Upper lobe of left lung (tissue), 6 donors: ENCODE measurements at regions not wholly inside any gene's neighbourhood (a gene's known extent, or its start where the extent isn't known, plus 50 kb on each side); places are given as distances from the start of the nearest gene placed in this dataset.

Source experiments
- ATAC-seq, 2 donors: fragments of 200-7000 bp; cut with Tn5 transposase; one replicate each; pipeline ENCODE4 v1.9.1; 2022; ENCODE audit warnings: mild to moderate bottlenecking in 2 of 2, moderate library complexity in 2 of 2; ENCODE audit not compliant: low FRiP score in 2 of 2
- DNase-seq, 2 donors: peaks; one replicate each; pipeline ENCODE4 v3.0.0-alpha.2; 2019 to 2020
- H3K27ac ChIP-seq, 4 donors: fragments of 200-600 bp; sonication (generic); one replicate each; pipeline ENCODE4 v1.5.1; 2016 to 2019
- H3K27me3 ChIP-seq, 4 donors: fragments of 200-600 bp; sonication (generic); one replicate each; pipeline ENCODE4 v1.5.1; 2017 to 2019
- H3K36me3 ChIP-seq, 4 donors: fragments of 200-600 bp; sonication (generic); one replicate each; pipeline ENCODE4 v1.5.1; 2016 to 2019
- H3K4me1 ChIP-seq, 4 donors: fragments of 200-600 bp; sonication (generic); one replicate each; pipeline ENCODE4 v1.5.1; 2018 to 2019
- H3K4me3 ChIP-seq, 4 donors: fragments of 200-600 bp; sonication (generic); one replicate each; pipeline ENCODE4 v1.5.1; 2017 to 2019; ENCODE audit warnings: mild to moderate bottlenecking in 2 of 4, moderate library complexity in 1 of 4
- H3K9me3 ChIP-seq, 4 donors: fragments of 200-600 bp; sonication (generic); one replicate each; pipeline ENCODE4 v1.5.1; 2018 to 2019
- EP300 ChIP-seq, 4 donors: sonication (generic); formaldehyde crosslinking; IDR thresholded peaks; one replicate each; pipeline ENCODE4 v1.5.1; 2017; ENCODE audit warnings: antibody characterized with exemption in 4 of 4, control low read depth in 2 of 4
- POLR2A ChIP-seq, 4 donors: fragments of 450-650 bp; IDR thresholded peaks; one replicate each; pipeline ENCODE4 v1.5.1; 2016 to 2017; ENCODE audit warnings: antibody characterized with exemption in 4 of 4, mild to moderate bottlenecking in 2 of 4
- POLR2AphosphoS5 ChIP-seq, 2 donors: sonication (generic); formaldehyde crosslinking; IDR thresholded peaks; one replicate each; pipeline ENCODE4 v1.5.1; 2017; ENCODE audit warnings: antibody characterized with exemption in 2 of 2
- WGBS, 2 donors: methylation state at CpG; one replicate each; pipeline ENCODE4 v1.1.5; 2017 to 2018; 5-methylcytosine and 5-hydroxymethylcytosine counted together
- TF ChIP-seq, protein P1 (sequence below), 6 experiments: fragments of 450-650 bp in 4 of 6; fragments of 200-600 bp in 2 of 6; sonication (generic) in 2 of 6; IDR thresholded peaks; one replicate each; pipeline ENCODE4 v1.5.1; 2016 to 2019; ENCODE audit warnings: antibody characterized with exemption in 6 of 6
- donor health status: DM: no; HTN: no; CAD: no; lungs with moderate emphysema.
- donor health status: DM: no; HTN: yes; CAD: no; lungs with severe emphysema.

DNA sequence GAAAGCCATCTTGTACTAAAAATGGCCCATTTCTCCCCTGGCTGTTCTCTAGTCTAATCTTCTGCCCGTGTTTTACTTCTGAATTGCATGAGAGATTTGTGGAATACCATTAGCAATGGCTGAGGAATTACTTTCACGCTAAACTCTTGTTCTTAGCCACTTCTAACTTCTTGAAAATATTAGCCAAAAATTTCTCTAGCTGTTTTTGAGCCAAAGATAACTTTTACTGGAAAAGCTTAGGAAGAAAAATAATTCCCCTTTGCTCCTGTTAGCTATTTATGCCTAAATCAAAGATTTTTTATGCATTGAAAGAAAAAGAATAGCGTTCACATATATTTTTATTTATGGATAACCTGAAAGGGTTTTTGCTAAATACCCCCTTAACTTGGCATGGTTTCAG is 287.8 kb downstream of the MTRR start:
- no peaks in the 10 kb centered on the region for H3K9me3 ChIP-seq
- H3K4me3 ChIP-seq = no peak overlapping the region
- DNase-seq (no peak), ATAC-seq (no peak)
- H3K4me1 ChIP-seq = no peaks in the 10 kb centered on the region
- no peak overlapping the region for H3K27ac ChIP-seq
- TF ChIP-seq POLR2AphosphoS5 (IDR thresholded peaks at IDR 0.05) (no peak), EP300 (IDR thresholded peaks at IDR 0.05) (no peak), POLR2A (IDR thresholded peaks at IDR 0.05) (no peak)
- TF ChIP-seq, protein P1, sequence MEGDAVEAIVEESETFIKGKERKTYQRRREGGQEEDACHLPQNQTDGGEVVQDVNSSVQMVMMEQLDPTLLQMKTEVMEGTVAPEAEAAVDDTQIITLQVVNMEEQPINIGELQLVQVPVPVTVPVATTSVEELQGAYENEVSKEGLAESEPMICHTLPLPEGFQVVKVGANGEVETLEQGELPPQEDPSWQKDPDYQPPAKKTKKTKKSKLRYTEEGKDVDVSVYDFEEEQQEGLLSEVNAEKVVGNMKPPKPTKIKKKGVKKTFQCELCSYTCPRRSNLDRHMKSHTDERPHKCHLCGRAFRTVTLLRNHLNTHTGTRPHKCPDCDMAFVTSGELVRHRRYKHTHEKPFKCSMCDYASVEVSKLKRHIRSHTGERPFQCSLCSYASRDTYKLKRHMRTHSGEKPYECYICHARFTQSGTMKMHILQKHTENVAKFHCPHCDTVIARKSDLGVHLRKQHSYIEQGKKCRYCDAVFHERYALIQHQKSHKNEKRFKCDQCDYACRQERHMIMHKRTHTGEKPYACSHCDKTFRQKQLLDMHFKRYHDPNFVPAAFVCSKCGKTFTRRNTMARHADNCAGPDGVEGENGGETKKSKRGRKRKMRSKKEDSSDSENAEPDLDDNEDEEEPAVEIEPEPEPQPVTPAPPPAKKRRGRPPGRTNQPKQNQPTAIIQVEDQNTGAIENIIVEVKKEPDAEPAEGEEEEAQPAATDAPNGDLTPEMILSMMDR (IDR thresholded peaks at IDR 0.05) = no peak
- H3K27me3 ChIP-seq = no peaks in the 10 kb centered on the region
- 65 to 81% methylated on average over 3 of the region's 3 CpGs for WGBS, 2 donors
- H3K36me3 ChIP-seq = no peaks in the 10 kb centered on the region

DNA sequence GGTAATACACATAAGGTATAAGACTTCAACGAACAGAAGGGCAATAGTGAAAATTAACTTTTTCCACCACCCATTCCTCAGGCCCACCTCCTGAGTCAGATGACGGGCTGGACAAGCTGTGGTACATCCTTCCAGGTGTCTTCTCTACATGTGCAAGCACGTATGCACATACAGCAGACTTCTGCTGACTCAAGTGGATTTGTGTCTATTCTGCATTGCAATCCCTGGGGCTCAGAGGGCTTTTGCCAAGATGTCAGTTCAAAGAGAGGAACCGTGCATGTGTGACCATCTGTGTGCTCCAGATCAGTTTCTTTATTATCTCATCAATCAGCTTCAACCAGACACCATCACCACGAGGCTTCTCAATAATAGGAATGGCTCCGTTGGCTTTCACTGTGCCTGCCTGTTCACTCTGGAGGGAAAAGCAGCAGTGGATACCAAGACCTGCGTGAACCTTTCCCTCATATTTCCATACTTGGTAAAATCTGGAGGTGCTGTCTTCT is 288.4 kb downstream of the MTRR start:
- TF ChIP-seq POLR2AphosphoS5 (IDR thresholded peaks at IDR 0.05) (no peak), POLR2A (IDR thresholded peaks at IDR 0.05) (no peak), EP300 (IDR thresholded peaks at IDR 0.05) (no peak)
- TF ChIP-seq, protein P1 (IDR thresholded peaks at IDR 0.05) = no peak
- WGBS, 2 donors = 64 to 70% methylated on average over 7 of the region's 7 CpGs
- no peaks in the 10 kb centered on the region for H3K9me3 ChIP-seq
- ATAC-seq (no peak), DNase-seq (no peak)
- H3K4me1 ChIP-seq = no peaks in the 10 kb centered on the region
- no peak overlapping the region for H3K4me3 ChIP-seq
- no peak overlapping the region for H3K27ac ChIP-seq
- H3K27me3 ChIP-seq = no peaks in the 10 kb centered on the region
- H3K36me3 ChIP-seq = no peaks in the 10 kb centered on the region

DNA sequence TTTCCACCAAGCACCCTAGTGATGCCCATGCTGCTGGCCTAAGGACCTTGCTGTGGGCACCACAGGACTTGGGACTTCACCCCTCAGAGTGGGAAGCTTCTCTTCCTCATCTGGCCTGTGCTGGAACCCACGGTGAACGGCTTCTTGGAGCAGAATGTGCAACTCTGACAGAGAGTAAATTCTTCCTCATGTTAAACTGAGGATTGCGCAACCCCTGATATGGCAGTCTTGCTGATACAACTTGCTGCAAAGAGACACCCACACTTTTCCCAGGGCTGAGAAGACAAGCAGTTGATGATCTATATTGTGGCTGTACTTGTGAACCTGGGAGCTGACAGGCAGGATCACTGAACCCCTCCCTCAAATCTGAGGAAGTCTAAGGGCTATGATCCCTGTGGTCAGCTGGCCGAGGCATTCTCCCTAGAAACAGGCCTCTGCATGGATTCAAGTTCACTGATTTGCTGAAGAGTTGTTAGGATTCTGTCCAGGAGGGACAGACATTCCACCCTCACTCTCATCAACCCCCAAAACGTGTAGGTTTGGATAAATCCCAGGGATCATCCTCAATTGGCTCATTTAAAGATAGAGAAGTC is 307.2 kb downstream of the MTRR start:
- no peaks in the 10 kb centered on the region for H3K36me3 ChIP-seq
- DNase-seq = no peak
- H3K9me3 ChIP-seq = no peaks in the 10 kb centered on the region
- TF ChIP-seq POLR2A (IDR thresholded peaks at IDR 0.05) (no peak), EP300 (IDR thresholded peaks at IDR 0.05) (no peak), POLR2AphosphoS5 (IDR thresholded peaks at IDR 0.05) (no peak)
- TF ChIP-seq, protein P1 (IDR thresholded peaks at IDR 0.05) = no peak
- no peak overlapping the region for H3K4me3 ChIP-seq
- no peaks in the 10 kb centered on the region for H3K27me3 ChIP-seq
- H3K27ac ChIP-seq = no peak overlapping the region
- WGBS, 2 donors = 52 to 57% methylated on average over 5 of the region's 5 CpGs
- H3K4me1 ChIP-seq = no peaks in the 10 kb centered on the region
- ATAC-seq = no peak

DNA sequence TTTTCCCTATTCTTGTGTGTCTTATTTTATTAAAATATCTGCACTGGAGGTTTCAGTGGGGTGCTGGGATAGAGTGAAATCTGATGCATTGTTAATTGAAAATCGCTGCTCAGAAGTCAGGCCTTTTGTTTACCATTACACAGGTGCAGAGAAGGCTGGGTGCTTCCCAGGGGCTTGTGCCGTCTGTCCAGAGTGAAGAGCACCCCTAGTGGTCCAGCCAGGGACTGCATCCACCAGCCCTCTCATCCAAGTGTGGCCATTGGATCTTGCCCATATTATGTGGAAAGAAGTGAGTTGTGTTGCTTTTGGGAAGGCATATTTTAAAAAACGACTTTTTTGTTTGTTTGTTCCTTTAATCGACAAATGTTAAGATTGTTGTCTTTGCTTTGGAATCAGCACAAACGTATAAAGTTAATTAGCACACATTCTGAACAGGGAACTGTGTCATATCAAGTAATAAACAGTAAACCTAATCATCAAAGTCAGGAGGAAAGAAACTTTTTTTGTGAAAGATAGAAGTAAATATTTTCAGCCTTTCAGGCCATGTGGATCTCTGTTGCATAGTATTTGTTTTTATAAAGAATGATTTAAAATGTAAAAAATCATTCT is 315.6 kb downstream of the MTRR start:
- TF ChIP-seq POLR2AphosphoS5 (IDR thresholded peaks at IDR 0.05) (no peak), POLR2A (IDR thresholded peaks at IDR 0.05) (no peak), EP300 (IDR thresholded peaks at IDR 0.05) (no peak)
- TF ChIP-seq, protein P1 (IDR thresholded peaks at IDR 0.05) = peak; percentile 6 to 71 (median 38)
- peak in 1 of 2 donors; percentile 49 for ATAC-seq

DNA sequence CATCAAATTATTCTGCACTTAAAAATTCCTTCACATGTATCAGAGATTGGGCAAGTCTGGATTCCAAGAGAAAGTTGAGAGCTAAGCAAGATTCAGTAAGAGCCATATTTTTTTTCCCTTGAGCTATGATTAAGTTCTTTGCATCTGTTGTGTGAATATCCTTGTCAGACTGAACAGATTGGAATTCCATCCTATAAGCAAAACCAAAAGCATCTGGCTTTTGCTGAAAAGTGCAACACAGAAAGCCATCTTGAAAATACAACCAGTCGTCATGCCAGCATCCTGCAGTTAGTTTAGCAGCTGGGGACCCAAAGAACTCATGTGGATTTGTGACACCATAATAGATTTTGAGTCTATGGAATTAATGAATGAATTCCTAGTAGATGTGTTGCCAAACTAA is 316.9 kb downstream of the MTRR start:
- no peaks in the 10 kb centered on the region for H3K36me3 ChIP-seq

More for the DNA sequence above, 315.6 kb downstream of the MTRR start:
- Histone ChIP-seq H3K27me3 (no peaks in the 10 kb centered on the region), H3K4me1 (no peaks in the 10 kb centered on the region), H3K9me3 (no peaks in the 10 kb centered on the region), H3K27ac (no peak overlapping the region), H3K36me3 (no peaks in the 10 kb centered on the region), H3K4me3 (no peak overlapping the region)
- WGBS, 2 donors = 32 to 36% methylated on average over 5 of the region's 5 CpGs
- peak in 1 of 2 donors; percentile 25 for DNase-seq

More for the DNA sequence above, 316.9 kb downstream of the MTRR start:
- Histone ChIP-seq H3K4me3 (no peak overlapping the region), H3K27ac (no peak overlapping the region), H3K4me1 (no peaks in the 10 kb centered on the region), H3K27me3 (no peaks in the 10 kb centered on the region), H3K9me3 (no peaks in the 10 kb centered on the region)
- TF ChIP-seq POLR2AphosphoS5 (IDR thresholded peaks at IDR 0.05) = no peak
- TF ChIP-seq, protein P1 (IDR thresholded peaks at IDR 0.05) = no peak
- TF ChIP-seq POLR2A (IDR thresholded peaks at IDR 0.05) = no peak
- no peak for TF ChIP-seq EP300 (IDR thresholded peaks at IDR 0.05)
- no peak for ATAC-seq
- DNase-seq = no peak
- 58 to 81% methylated on average over 1 of the region's 1 CpG for WGBS, 2 donors
